GM19372 (cell line): ENCODE measurements at regions not wholly inside any gene's neighbourhood (a gene's known extent, or its start where the extent isn't known, plus 50 kb on each side); places are given as distances from the start of the nearest gene placed in this dataset.
A peak's percentile ranks its signal among the peaks of the same experiment; 100 is the strongest.
"Not testable (repeated sequence)": the region's sequence is repeated elsewhere in the genome, so short reads cannot be mapped to it uniquely, and the experiment has no call there.

Experiments used
- ATAC-seq: cut with Tn5 transposase; IDR thresholded peaks from one replicate; pipeline ENCODE4 v1.9.1; 2021; ENCODE audit warnings: mild to moderate bottlenecking, low read depth, moderate library complexity; ENCODE audit not compliant: unreplicated experiment

DNA sequence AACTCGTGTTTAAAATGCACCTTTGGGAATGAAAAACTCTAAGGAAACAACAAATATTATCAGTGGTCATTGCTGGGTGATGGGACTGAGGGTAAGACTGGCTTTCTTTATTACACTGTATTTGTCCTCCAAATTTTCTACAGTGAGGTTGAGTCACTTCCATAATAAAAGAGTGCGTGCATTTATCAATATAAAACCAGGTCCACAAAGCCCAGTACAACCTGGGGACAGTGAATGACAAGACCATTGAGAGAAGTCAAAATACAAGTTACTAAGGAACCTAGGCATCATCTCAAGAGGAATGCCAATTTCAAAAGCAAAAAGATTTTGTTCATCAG is 76.4 kb downstream of the MAGED4 start:
- no peak for ATAC-seq

GRCh38 chrX:52261463-52262194 is 76.9 kb downstream of the MAGED4 start:
- peak; percentile 97 for ATAC-seq

GRCh38 chrX:52262195-52262546 is 77.5 kb downstream of the MAGED4 start:
- ATAC-seq, result peak; percentile 3

- ATAC-seq, result no peak
Observed at GRCh38 chrX:52263417-52263816, 78.7 kb downstream of the MAGED4 start.

DNA sequence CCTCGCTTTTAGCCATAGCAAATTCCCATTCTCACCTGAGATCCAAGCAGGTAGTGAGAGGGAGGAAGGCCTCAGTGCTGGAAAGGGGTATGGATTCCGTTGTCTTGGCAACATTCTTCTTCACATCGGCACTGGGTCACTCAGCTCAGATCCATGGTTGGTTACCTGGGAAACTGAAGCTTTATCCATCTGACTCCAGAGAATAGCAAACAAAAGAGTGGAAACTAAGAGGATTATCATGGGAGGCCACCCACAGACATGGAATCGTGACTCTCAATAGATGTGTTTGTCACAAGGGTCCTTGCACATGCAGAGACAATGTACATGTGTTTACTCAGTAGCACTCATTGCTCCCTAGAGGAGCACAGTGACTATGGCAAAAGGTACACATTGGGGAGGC is 81.0 kb downstream of the MAGED4 start:
- ATAC-seq, result no peak

GRCh38 chrX:52268502-52268901 is 83.8 kb downstream of the MAGED4 start:
- ATAC-seq, result not testable (repeated sequence)

DNA sequence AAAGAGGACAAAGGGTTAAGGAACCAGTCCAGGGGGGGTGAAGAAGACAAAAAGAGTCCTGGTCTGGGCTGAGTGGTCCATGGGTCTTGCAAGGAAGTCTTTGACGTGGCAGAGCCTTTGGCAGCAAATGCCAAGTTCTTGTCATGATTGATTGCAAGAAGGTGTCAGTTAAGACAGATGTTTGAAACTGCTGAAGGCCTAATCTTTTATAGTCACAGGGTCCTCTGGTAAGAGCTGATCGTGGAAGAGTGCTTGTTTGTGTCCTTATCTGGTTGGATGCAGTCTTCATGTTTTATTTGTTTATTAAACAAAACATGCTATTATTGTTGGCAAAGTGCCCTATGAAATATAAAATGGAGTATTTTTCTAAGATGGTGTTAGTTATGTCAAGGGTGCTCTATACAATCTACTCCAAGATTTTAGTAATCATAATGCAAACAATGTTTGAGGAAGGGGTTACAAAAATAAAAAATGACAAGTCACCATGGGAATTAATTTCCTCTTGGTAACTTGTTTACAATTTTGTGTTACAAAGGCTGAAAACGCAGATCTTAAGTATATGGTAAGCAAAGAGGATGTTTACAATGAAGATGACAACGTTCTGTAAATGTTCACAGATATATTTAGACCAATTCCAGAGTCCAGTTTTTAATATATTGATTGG is 85.9 kb downstream of the MAGED4 start:
- no peak for ATAC-seq

- ATAC-seq, result no peak
Observed at GRCh38 chrX:52271206-52271605, 86.5 kb downstream of the MAGED4 start.

GRCh38 chrX:52277666-52278065 is 91.2 kb upstream of the XAGE2 start:
- ATAC-seq, result no peak

DNA sequence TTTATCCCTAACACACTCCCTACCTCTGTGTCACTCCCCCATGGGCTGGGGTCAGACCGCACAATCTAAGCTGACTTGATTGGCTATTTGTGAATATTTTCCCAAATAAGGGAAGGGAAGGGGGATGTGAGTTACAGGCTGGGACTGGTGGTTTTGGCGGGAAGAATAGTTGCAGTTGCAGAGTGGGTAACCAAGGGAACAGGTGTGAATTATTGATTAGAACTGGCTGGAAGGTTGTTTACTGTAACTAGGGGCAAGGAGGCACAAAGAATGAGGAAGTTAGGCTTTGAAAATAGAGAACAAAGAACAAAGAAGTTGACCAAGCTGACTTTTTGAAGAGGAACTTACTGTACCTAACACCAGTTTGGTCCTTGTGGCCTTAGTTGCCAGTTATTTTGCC is 88.0 kb upstream of the XAGE2 start:
- no peak for ATAC-seq

DNA sequence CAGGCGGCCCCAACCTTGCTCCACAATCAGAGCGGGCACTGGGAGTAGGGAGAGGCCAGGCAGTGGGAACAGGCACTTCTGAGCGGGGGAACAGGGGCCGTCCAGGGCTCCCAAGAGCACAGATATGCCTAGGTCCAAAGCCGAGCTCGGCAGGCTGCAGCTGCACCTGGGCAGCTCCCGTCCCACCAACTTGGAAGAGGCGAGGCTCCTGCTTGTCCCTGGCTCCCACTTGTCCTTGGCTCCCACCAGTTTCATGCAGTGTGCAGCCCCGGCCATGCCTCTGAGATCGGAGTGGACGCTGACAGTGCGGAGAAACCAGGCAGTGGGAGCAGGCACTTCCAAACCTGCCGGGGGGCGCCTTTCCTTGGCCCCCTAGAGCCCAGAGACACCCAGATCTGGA is 84.0 kb upstream of the XAGE2 start:
- ATAC-seq, result no peak

GRCh38 chrX:52298968-52299367 is 69.9 kb upstream of the XAGE2 start:
- ATAC-seq, result not testable (repeated sequence)

DNA sequence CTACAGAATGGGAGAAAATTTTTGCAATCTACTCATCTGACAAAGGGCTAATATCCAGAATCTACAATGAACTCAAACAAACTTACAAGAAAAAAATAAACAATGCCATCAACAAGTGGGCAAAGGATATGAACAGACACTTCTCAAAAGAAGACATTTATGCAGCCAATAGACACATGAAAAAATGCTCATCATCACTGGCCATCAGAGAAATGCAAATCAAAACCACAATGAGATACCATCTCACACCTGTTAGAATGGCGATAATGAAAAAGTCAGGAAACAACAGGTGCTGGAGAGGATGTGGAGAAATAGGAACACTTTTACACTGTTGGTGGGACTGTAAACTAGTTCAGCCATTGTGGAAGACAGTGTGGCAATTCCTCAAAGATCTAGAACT is 60.3 kb upstream of the XAGE2 start:
- ATAC-seq, result not testable (repeated sequence)
